ENCODE measurements at regions not wholly inside any gene's neighbourhood (a gene's known extent, or its start where the extent isn't known, plus 50 kb on each side); places are given as distances from the start of the nearest gene placed in this dataset.

DNA sequence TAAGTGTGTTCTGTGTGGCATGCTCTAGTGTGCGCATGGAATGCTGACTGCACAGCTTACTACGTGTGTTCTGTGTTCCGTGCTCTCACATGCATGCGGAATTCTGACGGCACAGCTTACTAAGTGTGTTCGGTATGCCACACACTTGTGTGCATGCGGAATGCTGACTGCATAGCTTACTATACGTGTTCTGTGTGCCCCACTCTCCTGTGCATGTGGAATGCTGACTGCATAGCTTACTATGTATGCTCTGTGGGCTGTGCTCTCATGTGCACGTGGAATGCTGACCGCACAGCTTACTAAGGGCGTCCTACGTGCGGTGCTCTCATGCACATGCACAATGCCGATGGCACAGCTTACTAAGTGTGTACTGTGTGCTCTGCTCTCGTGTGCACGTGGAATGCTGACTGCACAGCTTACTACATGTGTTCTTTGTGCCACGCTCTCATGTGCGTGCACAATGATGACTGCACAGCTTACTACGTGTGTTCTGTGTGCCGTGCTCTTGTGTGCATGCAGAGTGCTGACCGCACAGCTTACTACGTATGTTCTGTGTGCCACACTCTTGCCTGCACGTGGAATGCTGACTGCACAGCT, 548.9 kb downstream of the IRX1 start:
- TF ChIP-seq, protein P1, sequence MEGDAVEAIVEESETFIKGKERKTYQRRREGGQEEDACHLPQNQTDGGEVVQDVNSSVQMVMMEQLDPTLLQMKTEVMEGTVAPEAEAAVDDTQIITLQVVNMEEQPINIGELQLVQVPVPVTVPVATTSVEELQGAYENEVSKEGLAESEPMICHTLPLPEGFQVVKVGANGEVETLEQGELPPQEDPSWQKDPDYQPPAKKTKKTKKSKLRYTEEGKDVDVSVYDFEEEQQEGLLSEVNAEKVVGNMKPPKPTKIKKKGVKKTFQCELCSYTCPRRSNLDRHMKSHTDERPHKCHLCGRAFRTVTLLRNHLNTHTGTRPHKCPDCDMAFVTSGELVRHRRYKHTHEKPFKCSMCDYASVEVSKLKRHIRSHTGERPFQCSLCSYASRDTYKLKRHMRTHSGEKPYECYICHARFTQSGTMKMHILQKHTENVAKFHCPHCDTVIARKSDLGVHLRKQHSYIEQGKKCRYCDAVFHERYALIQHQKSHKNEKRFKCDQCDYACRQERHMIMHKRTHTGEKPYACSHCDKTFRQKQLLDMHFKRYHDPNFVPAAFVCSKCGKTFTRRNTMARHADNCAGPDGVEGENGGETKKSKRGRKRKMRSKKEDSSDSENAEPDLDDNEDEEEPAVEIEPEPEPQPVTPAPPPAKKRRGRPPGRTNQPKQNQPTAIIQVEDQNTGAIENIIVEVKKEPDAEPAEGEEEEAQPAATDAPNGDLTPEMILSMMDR (IDR thresholded peaks at IDR 0.05), result no peak
- TF ChIP-seq POLR2A (IDR thresholded peaks at IDR 0.05), result no peak

Data from Peyer's patch (tissue), 4 donors.